NB4 (cell line): ENCODE measurements at regions not wholly inside any gene's neighbourhood (a gene's known extent, or its start where the extent isn't known, plus 50 kb on each side); places are given as distances from the start of the nearest gene placed in this dataset.
A peak's percentile ranks its signal among the peaks of the same experiment; 100 is the strongest.

Experiments used
- DNase-seq: peaks from one replicate; pipeline ENCODE4 v3.0.0; 2010; ENCODE audit warnings: low read depth
- H3K4me3 ChIP-seq: one replicate; pipeline ENCODE4 v1.5.1; 2011; ENCODE audit warnings: mild to moderate bottlenecking, low read depth, low read length, moderate library complexity
- CTCF ChIP-seq: IDR thresholded peaks from one replicate; pipeline ENCODE4 v1.5.1; 2012; ENCODE audit warnings: low read depth, low read length
- MAX ChIP-seq: IDR thresholded peaks from 2 replicates; pipeline ENCODE4 v1.6.1; 2011; ENCODE audit warnings: low read depth, low read length
- MYC ChIP-seq: IDR thresholded peaks from 2 replicates; pipeline ENCODE4 v1.6.1; 2011; ENCODE audit warnings: low read depth, low read length
- POLR2A ChIP-seq: IDR thresholded peaks from 2 replicates; pipeline ENCODE4 v1.6.1; 2011; ENCODE audit warnings: mild to moderate bottlenecking; ENCODE audit not compliant: insufficient read length; ENCODE audit errors: extremely low read depth

GRCh38 chr5:106910486-106910885 lies 760.3 kb downstream of the EFNA5 start:
- DNase-seq, result no peak
- TF ChIP-seq CTCF, result no peak
- no peak for TF ChIP-seq MAX
- TF ChIP-seq MYC, result no peak
- TF ChIP-seq POLR2A, result no peak
- H3K4me3 ChIP-seq, result no peak overlapping the region

DNA sequence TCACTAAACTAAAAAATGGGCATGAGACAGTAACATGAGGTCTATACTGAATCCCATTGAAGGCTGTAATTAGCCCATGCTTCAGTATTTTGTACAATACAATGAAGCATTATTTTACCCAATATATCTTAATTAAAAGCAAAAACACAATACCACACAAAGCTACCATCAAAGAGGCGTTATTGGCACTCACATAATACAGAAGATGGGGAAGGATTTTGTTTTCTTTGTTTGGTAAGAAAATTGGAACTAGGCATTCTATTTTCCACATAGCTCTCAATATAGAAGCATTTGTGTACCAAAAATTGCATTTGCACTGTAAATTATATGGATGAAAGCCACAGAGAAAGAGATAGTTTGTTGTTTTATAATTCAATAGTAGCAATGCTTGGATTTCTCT lies 761.0 kb downstream of the EFNA5 start:
- DNase-seq, result no peak
- H3K4me3 ChIP-seq, result no peak overlapping the region
- no peak for TF ChIP-seq CTCF

DNA sequence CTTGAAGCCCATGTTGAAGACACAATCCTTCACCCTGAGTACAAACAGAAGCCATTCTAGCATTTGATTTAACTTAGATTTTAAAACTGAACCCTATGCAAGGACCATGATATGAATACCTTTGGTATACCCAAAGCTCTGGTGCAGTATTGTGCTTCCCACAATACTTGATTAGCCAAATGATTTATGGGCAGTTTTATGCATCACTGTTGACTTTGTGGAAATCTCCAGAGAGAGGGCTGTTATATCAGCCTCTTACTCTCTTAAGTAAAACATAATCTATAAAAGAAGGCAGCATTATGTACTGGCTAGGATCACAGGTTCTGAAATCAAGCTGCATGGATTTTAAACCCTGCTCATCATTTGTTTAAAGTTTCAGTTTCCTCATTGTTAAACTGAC lies 762.8 kb downstream of the EFNA5 start:
- no peak overlapping the region for H3K4me3 ChIP-seq
- DNase-seq, result no peak
- TF ChIP-seq CTCF, result no peak
- no peak for TF ChIP-seq MAX
- TF ChIP-seq MYC, result no peak
- TF ChIP-seq POLR2A, result no peak

DNA sequence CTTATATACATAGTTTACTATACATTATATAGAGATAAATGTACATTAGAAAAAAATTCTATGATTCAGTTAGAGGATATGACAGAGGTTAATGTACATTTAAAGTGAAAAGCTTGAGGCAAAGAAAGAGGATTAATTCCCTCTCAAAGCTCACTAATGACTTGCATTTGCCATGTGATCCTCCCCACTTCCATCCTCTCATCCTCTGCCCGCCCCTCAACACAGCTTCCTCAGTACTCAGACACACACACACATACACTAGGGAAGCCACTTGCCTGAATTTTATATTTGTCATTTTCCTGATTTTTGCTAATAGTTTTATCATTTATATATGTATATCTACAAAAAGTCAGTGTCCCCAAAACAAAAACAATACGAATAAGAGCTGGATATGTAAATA lies 764.5 kb downstream of the EFNA5 start:
- no peak overlapping the region for H3K4me3 ChIP-seq
- no peak for TF ChIP-seq CTCF
- no peak for TF ChIP-seq MYC
- no peak for TF ChIP-seq POLR2A
- TF ChIP-seq MAX, result no peak
- DNase-seq, result no peak

DNA sequence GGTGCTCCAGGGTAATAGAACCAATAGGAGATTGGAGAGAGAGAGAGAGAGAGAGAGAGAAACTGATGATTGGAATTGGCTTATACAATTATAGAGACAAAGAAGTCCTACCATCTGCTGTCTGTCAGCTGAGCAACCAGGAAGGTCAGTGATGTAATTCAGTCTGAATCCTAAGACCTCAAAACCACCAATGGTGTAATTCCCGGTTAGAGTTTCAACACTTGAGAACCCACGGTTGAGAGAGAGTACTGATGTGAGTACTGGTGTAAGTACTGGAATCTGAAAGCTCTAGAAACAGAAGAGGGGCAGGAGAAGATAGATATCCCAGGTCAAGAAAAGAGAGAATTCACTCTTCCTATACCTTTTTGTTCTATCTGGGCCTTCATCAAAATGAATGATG lies 775.8 kb downstream of the EFNA5 start:
- no peak overlapping the region for H3K4me3 ChIP-seq
- no peak for TF ChIP-seq POLR2A
- TF ChIP-seq CTCF, result no peak
- no peak for TF ChIP-seq MAX
- TF ChIP-seq MYC, result 0 out of 2 replicates have a peak, but pooled peaks have one; percentile 15
- DNase-seq, result peak; percentile 64

DNA sequence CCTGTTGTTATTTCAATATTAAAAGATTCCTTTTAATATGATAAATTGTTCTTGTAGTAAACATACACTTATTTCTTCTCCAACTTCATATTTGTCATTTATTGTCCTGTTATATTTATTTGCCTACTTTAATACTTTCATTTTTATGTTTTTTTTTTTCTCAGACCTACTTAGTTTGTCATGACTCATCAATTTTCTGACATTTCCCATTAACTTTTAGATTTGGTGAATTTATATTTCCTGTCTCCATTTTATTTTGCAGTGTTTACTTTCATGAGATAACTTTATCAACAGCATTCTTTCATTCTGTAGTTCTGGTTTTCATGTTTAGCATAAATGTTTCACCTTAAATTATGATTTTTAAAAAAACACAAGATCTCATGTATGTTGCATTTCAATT lies 788.7 kb downstream of the EFNA5 start:
- no peak for TF ChIP-seq POLR2A
- TF ChIP-seq MYC, result no peak
- TF ChIP-seq MAX, result no peak
- TF ChIP-seq CTCF, result no peak
- no peak overlapping the region for H3K4me3 ChIP-seq
- no peak for DNase-seq
